ENCODE measurements at regions not wholly inside any gene's neighbourhood (a gene's known extent, or its start where the extent isn't known, plus 50 kb on each side); places are given as distances from the start of the nearest gene placed in this dataset.

DNA sequence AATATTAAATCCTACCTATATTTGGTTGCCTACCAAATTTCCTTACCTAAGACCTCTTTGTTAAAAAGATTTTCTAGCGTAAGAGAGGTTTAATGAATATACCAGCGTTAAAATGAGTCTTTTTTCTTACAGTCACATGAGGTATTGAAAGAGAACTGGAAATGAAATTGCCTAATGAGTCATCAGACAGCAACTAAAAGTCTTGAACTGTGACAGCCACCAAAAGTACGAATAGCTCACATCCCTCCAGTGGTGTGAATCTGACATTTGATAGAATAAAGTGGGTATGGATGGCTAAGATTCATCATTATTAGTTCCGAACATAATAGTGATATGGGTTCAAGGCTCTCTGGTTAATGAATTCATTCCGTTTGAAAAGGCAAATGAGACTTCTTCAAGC, 1297.3 kb downstream of the AACS start:
- DNase-seq (ENCODE audit: low read depth): no peak

GRCh38 chr12:126362964-126363363, 1297.7 kb downstream of the AACS start:
- no peak for DNase-seq (ENCODE audit: low read depth)

DNA sequence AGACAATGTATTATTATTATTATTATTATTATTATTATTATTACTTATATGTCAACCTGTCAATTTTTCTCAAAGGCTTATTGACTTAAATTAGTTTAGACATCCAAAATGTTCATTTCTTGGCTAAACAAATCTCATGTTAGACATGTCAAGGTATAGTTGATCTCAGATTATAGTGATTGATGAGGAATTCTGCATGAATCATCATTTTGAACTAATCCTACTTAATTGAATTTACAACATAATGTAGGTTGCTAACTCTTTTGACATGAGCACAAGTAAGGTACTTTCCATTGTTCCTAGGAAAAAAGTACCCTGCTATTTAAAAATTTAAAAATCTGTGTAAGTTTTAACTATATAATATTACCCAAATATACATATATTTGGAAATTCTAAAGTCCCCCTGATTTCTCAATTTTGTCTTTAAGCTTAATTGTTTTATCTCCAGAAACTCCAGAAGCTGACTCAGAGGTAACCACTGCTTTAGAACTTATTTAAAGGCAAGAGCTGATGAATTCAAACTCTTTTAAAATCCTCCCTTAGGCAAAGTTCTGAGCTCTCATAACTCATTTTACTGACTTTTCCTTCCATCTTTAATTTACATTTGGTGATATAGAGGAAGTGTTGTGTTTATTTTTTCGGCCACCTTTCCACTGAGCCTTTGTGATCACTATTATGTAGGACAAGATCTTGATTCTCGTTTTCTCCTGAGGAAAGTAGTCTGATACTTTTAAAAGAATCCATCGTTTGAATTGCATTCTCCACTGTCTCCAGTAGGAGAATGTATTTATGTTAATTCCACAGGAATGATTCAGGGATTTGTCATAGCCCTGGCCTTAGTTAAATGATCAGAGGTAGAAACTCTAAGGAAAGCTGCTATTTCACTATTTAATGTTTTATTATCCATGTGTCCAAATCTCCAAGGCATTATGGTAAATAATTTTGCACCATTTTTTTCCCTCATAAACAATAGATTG, 1304.5 kb downstream of the AACS start:
- DNase-seq (ENCODE audit: low read depth): no peak

GRCh38 chr12:126383506-126383905, 1318.3 kb downstream of the AACS start:
- DNase-seq (ENCODE audit: low read depth): no peak

DNA sequence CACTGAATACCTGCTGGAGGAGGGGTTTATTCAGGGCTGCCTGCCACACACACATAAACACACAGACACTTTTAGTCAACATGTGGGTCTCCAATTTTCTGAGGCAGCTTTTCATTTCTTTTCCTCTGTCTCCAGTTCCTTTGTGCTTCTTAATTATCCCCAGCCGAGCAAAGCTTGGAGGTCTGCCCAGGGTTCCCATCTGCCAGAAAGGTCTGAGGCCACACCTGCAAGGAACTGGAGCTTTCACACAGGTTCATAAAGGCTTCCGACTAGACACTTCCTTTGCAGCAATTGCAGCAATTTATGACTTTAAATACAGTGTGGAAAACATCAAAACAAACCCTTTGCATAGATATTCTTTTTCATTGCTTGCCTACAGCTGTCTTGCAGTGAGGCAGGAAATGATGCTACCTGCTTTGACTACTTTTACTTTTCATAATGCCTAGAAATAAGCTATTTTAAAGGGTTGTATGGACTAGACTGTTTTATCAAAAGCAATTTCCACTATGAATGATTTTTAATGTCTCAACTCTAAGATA, 1318.9 kb downstream of the AACS start:
- DNase-seq (ENCODE audit: low read depth): no peak

- DNase-seq (ENCODE audit: low read depth): no peak
Observed at GRCh38 chr12:126385785-126386184, 1320.5 kb downstream of the AACS start.

DNA sequence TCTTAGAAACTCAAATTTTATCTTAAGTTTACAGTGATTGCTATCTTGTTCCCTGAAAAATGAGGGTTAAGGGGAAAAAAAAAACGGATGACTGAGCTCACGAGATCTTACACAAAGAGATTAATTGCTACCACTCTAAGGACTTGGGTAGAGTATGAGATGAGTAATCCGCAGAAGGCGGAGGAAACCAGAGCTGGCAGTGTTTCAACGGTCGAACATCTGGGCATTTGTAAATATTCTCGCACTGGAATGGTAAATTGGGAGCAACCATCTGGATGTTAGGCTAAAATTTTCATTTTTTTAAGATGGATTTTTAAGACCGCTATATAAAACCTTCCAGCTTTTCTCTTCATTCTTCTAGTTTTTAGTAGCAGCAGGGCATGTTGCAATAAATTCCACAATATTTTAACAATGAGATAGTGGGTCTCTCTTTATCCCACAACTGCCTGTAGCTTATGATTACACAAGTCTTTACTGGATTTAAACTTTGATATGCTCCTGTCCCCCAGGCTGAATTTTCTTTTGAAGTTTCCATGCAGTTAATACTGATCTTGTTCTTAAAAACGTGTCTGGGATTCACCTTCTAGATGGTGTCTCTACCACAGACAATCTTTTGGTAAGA, 1324.1 kb downstream of the AACS start:
- DNase-seq (ENCODE audit: low read depth): no peak

GRCh38 chr12:126389961-126390360, 1324.7 kb downstream of the AACS start:
- no peak for DNase-seq (ENCODE audit: low read depth)

GRCh38 chr12:126390969-126391566, 1325.8 kb downstream of the AACS start:
- DNase-seq (ENCODE audit: low read depth): no peak

- DNase-seq (ENCODE audit: low read depth): no peak
Observed at GRCh38 chr12:126396536-126396935, 1331.3 kb downstream of the AACS start.

GRCh38 chr12:126397071-126397581, 1331.9 kb downstream of the AACS start:
- DNase-seq (ENCODE audit: low read depth): no peak

- no peak for DNase-seq (ENCODE audit: low read depth)
Observed at GRCh38 chr12:126397660-126398059, 1332.4 kb downstream of the AACS start.

DNA sequence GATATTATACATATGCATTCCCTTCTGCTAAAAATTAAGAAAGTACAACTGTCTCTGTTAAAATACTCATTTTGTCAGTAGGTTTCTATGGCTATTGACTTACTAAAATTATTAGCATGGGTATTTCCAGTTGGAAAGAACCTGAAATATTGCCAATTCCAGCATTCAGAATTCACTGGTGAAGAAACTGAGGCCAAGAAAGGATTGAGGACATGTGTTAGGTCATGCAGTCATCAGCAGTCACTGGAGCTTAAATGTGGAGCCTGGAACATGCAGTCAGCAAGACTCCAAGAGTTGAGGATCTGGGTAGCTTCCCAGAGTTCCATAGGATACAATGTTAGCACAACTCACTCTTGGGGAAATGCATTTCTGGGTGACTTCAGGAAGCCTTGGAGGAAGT, 1335.6 kb downstream of the AACS start:
- no peak for DNase-seq (ENCODE audit: low read depth)

DNA sequence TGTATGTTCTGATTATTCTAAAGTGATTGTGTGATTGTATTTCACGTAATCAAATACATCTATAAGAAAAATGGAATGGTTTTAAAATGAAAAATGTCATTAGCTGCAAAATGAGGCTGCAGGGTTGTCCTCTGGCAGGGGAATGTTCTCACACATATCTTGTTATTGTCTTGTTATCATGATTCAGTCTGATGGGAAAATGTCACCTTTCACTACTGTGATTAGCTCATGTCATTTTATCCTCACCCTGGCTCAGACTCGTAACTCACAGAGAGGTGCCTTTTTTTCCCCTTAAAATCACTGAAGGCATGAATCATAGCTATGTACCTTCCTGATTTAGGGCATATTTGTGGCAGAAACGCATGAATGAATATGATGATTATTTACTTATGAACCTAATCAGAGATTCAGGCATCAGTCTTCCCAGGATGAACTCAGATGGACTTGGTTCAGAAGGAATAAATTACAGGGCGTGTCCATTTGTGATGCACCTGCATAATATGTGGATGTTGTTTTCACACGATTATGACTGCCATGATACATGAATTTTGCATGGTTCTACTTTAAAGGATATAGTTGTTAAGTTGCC, 1339.2 kb downstream of the AACS start:
- no peak for DNase-seq (ENCODE audit: low read depth)

- DNase-seq (ENCODE audit: low read depth): no peak
Observed at GRCh38 chr12:126418400-126418799, 1353.2 kb downstream of the AACS start.

- DNase-seq (ENCODE audit: low read depth): no peak
Observed at GRCh38 chr12:126419131-126419530, 1353.9 kb downstream of the AACS start.

DNA sequence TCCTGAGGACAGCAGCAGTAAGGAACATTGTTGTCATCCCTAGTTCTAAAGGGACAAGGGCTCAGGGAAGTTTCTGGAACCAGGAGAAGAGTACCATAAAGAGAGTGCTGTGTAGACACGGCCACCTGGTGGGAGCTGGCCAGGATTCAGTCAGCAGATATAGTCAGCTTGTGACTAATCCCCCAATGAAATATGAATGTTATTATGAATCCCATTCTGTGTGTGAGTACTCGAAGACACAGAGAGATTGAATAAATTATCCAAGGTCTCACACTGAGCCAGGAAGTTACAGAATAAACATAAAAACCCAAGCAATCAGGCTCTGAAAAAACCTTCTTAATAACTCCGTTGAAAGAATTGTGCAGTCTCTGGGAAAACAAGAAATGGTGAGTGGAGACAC, 1359.5 kb downstream of the AACS start:
- DNase-seq (ENCODE audit: low read depth): no peak

- no peak for DNase-seq (ENCODE audit: low read depth)
Observed at GRCh38 chr12:126425264-126425663, 1360.0 kb downstream of the AACS start.

GRCh38 chr12:126428769-126429168, 1363.5 kb downstream of the AACS start:
- DNase-seq (ENCODE audit: low read depth): no peak

DNA sequence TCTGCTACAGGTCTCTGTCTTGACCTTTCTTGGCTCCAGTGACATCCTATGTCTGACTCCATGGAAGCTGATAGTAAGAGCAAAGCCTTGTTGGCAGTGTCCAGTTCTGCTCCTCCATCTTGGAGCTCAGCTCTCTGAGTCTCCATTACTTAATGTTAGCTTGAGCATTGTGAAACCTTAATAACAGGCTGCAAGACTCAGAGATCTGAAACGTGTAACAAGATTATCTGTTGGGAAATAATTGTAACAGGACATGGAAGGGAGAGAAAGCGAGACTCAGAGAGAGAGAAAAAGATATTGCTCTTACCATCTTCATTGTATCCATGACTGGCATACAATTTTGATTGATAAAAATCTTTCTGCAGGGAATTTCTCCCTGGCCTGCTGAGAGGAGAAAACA, 1365.7 kb downstream of the AACS start:
- DNase-seq (ENCODE audit: low read depth): no peak

GRCh38 chr12:126431767-126432166, 1366.5 kb downstream of the AACS start:
- no peak for DNase-seq (ENCODE audit: low read depth)

DNA sequence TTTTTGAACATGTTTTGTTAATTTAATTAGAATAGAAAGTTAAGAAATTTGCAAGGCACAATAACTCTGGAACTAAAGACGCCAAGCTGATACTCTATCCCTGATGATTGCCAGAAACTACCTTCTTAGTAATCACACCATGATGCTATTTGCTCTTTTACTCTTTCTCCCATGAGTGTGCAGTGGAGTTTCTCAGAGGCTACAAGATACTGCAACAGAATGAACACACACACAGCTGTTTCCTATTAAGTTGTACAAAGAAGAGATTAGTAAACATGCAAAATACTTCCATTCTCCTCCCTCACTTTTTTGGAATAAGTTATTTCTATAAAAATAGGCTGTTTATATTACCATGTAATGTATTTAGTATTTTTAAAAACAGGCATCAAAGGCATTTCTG, 1367.5 kb downstream of the AACS start:
- no peak for DNase-seq (ENCODE audit: low read depth)
